WTC11 (cell line): ENCODE measurements at regions not wholly inside any gene's neighbourhood (a gene's known extent, or its start where the extent isn't known, plus 50 kb on each side); places are given as distances from the start of the nearest gene placed in this dataset.

Experiments
- ATF1 ChIP-seq: sonication (generic); formaldehyde crosslinking; IDR thresholded peaks from 2 replicates; pipeline ENCODE4 v1.8.1; 2023; ENCODE audit warnings: mild to moderate bottlenecking, moderate library complexity, missing genetic modification reagents
- CBFB ChIP-seq: sonication (generic); formaldehyde crosslinking; IDR thresholded peaks from 2 replicates; pipeline ENCODE4 v1.8.1; 2022; ENCODE audit warnings: mild to moderate bottlenecking, low read depth, missing genetic modification reagents
- FOXJ3 ChIP-seq: sonication (generic); formaldehyde crosslinking; IDR thresholded peaks from 2 replicates; pipeline ENCODE4 v1.9.0; 2021; ENCODE audit warnings: missing genetic modification reagents, mild to moderate bottlenecking, borderline replicate concordance
- NR1H2 ChIP-seq: sonication (generic); formaldehyde crosslinking; IDR thresholded peaks from 2 replicates; pipeline ENCODE4 v1.9.0; 2021; ENCODE audit warnings: mild to moderate bottlenecking, moderate library complexity, missing genetic modification reagents
- NR3C1 ChIP-seq: sonication (generic); formaldehyde crosslinking; conservative IDR thresholded peaks from 2 replicates; pipeline ENCODE4 v1.8.1; 2023; ENCODE audit warnings: low read depth, mild to moderate bottlenecking, missing genetic modification reagents
- TF ChIP-seq, protein P1 (sequence below): fragments of 200-600 bp; IDR thresholded peaks from 2 replicates; pipeline ENCODE4 v1.8.0; 2022; ENCODE audit warnings: antibody characterized with exemption
- TF ChIP-seq, protein P2 (sequence below): sonication (generic); formaldehyde crosslinking; IDR thresholded peaks from 2 replicates; pipeline ENCODE4 v1.8.0; 2022; ENCODE audit warnings: missing genetic modification reagents
- TF ChIP-seq, protein P3 (sequence below): sonication (generic); formaldehyde crosslinking; IDR thresholded peaks from 2 replicates; pipeline ENCODE4 v1.8.0; 2022; ENCODE audit warnings: mild to moderate bottlenecking, missing genetic modification reagents
- TF ChIP-seq, protein P4 (sequence below): sonication (generic); formaldehyde crosslinking; IDR thresholded peaks from 2 replicates; pipeline ENCODE4 v1.8.1; 2023; ENCODE audit warnings: mild to moderate bottlenecking, moderate library complexity, missing genetic modification reagents

DNA sequence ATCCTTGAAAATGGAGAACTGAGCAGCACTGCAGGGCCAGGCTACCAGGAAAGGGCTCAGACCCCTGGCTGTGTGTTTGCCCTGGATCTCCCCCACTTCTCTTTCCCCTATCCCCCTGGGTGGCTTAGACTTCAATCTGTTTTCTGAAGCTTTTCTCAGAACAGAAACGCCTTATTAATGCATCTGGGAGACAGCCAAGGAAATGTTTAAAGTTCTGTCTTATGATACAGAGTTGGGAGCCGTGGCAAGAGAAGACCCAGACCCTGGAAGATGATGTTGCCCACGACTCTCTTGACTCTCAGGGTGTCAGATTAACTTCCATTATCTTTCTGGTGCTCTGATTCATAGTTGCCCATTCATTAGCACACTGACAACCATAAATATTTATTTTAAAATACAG is 107.1 kb downstream of the EBLN1 start:
- TF ChIP-seq NR3C1 (CRISPR knock-in tag) (no peak), NR1H2 (no peak), CBFB (no peak), FOXJ3 (CRISPR knock-in tag) (no peak), ATF1 (CRISPR knock-in tag) (no peak)
- TF ChIP-seq, protein P1, sequence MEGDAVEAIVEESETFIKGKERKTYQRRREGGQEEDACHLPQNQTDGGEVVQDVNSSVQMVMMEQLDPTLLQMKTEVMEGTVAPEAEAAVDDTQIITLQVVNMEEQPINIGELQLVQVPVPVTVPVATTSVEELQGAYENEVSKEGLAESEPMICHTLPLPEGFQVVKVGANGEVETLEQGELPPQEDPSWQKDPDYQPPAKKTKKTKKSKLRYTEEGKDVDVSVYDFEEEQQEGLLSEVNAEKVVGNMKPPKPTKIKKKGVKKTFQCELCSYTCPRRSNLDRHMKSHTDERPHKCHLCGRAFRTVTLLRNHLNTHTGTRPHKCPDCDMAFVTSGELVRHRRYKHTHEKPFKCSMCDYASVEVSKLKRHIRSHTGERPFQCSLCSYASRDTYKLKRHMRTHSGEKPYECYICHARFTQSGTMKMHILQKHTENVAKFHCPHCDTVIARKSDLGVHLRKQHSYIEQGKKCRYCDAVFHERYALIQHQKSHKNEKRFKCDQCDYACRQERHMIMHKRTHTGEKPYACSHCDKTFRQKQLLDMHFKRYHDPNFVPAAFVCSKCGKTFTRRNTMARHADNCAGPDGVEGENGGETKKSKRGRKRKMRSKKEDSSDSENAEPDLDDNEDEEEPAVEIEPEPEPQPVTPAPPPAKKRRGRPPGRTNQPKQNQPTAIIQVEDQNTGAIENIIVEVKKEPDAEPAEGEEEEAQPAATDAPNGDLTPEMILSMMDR: no peak
- TF ChIP-seq, protein P2, sequence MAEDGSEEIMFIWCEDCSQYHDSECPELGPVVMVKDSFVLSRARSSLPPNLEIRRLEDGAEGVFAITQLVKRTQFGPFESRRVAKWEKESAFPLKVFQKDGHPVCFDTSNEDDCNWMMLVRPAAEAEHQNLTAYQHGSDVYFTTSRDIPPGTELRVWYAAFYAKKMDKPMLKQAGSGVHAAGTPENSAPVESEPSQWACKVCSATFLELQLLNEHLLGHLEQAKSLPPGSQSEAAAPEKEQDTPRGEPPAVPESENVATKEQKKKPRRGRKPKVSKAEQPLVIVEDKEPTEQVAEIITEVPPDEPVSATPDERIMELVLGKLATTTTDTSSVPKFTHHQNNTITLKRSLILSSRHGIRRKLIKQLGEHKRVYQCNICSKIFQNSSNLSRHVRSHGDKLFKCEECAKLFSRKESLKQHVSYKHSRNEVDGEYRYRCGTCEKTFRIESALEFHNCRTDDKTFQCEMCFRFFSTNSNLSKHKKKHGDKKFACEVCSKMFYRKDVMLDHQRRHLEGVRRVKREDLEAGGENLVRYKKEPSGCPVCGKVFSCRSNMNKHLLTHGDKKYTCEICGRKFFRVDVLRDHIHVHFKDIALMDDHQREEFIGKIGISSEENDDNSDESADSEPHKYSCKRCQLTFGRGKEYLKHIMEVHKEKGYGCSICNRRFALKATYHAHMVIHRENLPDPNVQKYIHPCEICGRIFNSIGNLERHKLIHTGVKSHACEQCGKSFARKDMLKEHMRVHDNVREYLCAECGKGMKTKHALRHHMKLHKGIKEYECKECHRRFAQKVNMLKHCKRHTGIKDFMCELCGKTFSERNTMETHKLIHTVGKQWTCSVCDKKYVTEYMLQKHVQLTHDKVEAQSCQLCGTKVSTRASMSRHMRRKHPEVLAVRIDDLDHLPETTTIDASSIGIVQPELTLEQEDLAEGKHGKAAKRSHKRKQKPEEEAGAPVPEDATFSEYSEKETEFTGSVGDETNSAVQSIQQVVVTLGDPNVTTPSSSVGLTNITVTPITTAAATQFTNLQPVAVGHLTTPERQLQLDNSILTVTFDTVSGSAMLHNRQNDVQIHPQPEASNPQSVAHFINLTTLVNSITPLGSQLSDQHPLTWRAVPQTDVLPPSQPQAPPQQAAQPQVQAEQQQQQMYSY (CRISPR knock-in tag): no peak
- TF ChIP-seq, protein P3, sequence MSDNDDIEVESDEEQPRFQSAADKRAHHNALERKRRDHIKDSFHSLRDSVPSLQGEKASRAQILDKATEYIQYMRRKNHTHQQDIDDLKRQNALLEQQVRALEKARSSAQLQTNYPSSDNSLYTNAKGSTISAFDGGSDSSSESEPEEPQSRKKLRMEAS: no peak
- TF ChIP-seq, protein P4, sequence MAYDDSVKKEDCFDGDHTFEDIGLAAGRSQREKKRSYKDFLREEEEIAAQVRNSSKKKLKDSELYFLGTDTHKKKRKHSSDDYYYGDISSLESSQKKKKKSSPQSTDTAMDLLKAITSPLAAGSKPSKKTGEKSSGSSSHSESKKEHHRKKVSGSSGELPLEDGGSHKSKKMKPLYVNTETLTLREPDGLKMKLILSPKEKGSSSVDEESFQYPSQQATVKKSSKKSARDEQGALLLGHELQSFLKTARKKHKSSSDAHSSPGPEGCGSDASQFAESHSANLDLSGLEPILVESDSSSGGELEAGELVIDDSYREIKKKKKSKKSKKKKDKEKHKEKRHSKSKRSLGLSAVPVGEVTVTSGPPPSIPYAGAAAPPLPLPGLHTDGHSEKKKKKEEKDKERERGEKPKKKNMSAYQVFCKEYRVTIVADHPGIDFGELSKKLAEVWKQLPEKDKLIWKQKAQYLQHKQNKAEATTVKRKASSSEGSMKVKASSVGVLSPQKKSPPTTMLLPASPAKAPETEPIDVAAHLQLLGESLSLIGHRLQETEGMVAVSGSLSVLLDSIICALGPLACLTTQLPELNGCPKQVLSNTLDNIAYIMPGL (CRISPR knock-in tag): no peak
